DLD1 (cell line): ENCODE measurements at regions not wholly inside any gene's neighbourhood (a gene's known extent, or its start where the extent isn't known, plus 50 kb on each side); places are given as distances from the start of the nearest gene placed in this dataset.

Source experiments
- in situ Hi-C: cut with HindIII; loops from 2 replicates; pipeline ENCODE4 v1.10.0; 2017; ENCODE audit warnings: low sequenced_read_pairs

DNA sequence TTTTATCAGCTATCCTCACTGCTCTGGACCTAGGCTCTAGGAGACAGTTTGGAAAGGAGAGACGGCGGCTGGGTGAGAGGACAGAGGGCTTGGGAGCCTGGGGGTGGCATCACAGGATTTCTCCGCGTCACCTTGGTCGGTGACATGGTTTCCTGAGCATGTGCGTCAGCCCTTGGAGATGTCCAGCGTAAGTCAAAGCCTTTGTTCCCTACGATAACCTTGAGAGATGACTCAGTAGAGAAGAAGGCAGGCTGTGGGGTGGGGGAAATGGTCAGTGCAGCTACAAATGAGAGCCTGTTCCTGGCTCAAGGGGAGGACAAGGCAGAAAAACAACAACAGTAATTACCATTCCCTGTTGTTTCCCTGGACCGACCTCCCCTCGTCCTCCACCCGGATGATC, 90.2 kb upstream of the TBX3 start:
- in situ Hi-C loops: no loop called here

DNA sequence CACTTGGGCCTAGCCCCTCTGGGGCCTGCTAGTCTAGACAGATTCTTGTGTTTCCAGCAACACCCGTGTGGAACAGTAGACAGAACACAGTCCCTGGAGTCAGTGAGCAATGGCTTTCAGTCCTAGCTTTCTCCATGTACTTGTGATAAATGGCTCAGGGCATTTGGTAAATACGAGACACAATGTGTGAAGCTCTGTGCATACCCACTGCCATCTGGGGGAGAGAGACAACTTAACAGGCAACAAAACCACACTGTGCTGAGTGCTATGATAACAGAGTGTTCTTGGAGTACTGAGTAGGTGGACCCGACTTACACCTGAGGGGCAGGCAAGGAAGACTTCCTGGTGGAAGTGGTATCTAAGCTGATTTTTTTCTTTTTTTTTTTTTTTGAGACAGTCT, 86.3 kb upstream of the TBX3 start:
- in situ Hi-C loops: no loop called here

- in situ Hi-C loops: no loop called here
Observed at GRCh38 chr12:114769634-114770033, 85.7 kb upstream of the TBX3 start.

DNA sequence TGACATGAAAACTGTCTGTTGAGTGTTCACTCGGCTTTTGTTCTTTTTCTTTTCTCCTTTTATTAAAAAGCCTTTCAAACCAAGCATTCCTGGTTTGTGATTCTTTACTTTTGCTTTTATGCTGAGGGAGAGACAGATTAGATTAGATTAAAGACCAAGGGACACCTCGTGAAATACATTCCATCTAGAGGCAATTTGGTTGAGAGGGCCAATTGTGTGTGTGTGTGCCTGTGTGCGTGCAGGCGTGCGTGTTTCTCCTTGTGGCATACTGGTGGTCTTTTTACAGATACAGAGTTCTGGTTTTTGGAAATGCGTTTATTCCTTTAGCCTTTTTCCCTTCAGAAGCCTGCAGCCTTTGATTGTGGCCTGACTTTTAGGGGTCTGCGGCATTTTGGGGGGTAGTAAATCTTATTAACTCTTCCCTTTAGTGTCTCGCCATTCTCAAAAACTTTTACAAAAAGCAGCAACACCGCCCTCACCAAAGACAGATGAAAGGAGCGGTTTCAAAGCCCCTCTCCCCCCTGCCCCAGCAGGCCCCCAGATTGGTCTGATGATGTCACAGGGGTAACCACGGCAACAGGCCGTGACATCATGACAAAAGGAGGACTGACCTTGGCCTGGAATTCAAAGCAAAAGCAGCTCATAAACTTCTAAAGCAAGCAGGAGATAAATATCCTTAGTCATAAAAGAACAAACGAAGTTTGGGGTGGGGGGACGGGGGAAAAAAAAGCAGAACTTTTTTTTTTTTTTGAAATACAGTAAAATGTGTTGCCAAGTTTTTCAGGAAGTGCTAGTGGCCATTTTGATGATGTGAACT, 84.1 kb upstream of the TBX3 start:
- in situ Hi-C loops: no loop called here

GRCh38 chr12:114767084-114767760, 83.2 kb upstream of the TBX3 start:
- in situ Hi-C loops: no loop called here

DNA sequence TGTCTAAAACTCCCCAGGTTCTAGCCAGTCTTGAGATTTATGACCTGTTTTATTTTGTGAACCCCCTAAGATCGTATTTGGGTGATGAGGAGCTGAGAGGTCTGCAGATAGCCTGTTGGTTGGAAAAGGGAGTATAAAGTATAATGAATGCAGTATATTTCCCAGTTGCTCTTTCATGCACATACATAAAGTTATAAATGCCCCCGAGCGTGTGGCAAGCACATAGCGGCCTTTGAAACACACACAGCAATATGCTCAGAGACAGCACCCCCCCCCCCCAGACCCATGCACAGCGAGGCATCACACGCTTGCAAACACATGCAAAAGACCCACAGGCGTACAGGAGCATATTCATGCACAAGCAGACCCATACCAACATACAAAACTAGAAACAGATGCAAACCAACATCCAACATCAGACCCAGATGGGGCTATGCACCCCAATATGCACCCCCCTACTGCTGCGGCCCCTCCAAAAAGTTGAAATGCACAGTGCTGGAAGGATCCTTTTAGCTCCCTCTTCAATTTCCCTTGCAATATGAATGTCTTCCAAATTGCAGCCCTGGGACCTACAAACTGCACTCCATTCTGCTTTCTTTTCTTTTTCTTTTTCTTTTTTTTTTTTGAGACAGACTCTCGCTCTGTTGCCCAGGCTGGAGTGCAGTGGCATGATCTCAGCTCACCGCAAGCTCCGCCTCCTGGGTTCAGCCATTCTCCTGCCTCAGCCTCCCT, 82.2 kb upstream of the TBX3 start:
- in situ Hi-C loops: no loop called here

GRCh38 chr12:114764510-114764909, 80.5 kb upstream of the TBX3 start:
- in situ Hi-C loops: no loop called here

- in situ Hi-C loops: no loop called here
Observed at GRCh38 chr12:114762490-114763110, 78.6 kb upstream of the TBX3 start.

GRCh38 chr12:114760151-114760877, 76.3 kb upstream of the TBX3 start:
- in situ Hi-C loops: no loop called here

DNA sequence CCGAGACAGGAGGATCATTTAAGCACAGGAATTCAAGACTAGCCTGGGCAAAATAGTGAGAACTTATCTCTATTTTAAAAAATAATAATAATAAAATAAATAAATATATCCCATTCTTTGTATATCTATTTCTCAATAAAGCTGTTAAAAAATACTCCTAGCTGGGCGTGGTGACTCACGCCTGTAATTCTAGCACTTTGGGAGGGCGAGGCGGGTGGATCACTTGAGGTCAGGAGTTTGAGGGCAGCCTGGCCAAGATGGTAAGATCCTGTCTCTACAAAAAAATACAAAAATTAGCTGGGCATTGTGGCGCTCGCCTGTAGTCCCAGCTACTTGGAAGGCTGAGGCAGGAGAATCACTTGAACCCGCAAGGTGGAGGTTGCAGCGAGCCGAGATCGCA, 75.7 kb upstream of the TBX3 start:
- in situ Hi-C loops: no loop called here

DNA sequence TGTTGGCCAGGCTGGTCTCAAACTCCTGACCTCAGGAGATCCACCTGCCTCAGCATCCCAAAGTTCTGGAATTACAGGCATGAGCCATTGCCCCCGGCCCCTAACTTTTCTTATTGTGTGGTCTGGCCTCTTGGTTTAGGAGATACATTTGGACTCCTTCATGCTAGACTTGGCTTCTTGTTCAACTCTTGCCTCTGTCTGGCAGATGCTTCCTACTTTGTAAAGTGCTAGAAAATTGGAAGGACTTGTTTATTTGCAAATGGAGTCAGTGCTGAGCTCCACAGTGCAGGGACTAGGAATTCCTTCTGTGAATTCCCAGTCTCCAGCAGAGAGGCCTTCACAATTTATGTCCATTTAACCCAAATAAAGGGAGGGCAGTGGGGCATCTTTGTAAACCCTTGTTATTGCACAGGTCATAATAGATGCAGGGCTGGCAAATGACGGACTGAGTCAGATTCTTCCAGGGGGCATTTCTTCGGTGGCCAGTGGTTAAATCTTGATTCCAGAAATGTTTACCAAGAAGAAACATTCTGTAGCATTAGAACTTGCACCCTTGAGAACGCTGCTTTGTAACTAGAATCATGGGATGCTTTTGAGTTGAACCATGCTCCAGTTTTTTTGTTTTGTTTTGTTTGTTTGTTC, 73.8 kb upstream of the TBX3 start:
- in situ Hi-C loops: no loop called here

DNA sequence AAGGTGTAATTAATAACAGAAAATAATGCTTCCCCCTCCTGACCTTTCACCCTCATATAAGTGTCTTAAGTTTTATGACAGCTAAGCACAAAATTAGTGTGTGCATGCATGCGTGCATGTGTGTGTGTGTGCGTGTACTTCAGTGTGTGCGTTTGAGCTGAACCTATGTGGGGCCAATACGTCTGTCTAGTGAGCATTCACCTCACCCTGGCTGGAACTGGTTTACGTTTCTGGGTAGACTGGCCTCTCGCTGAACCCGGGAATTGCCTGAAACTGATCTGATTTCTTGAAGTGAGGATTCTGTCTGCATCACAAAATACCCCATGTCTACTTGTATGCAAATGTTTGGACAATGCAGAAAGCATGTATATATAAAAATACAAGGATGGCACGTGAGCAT, 68.2 kb upstream of the TBX3 start:
- in situ Hi-C loops: no loop called here

DNA sequence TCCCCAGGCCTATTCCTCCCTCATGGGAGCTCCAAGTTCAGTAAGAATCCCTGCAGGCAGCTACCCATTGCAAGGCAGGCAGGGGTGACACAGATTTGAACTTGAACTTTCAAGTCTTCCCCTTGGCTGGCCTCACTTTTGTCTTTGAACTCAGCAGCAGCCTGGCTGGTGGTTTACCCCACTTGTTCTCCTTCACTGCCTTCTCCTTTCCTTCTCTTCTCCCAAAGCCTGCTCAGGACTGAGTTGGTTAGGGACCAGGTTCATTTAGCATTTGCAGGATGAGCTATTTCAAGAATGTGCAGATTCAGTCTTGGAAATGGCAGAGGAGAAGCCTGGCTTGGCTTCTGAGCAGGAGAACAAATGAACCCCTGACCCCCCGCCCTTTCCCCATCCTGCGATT, 67.7 kb upstream of the TBX3 start:
- in situ Hi-C loops: no loop called here

DNA sequence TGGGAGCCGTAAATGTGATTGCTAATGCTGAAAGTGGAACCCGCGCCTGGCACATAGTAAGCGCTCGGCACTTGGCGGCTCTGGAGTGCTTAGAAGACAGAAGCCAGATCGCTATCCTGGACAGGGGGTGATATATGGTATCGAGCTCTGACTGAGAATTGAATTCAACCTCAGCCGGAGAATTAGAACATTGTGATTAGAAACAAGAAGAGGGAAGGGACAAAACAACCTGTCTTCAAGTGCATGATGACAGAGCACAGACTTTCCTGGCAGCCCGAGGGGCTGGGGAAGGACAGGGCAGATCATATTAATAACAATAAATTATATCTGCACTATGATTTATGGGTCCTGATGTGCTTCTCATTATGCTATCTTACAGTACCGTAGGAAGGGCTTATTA, 66.9 kb upstream of the TBX3 start:
- in situ Hi-C loops: no loop called here

DNA sequence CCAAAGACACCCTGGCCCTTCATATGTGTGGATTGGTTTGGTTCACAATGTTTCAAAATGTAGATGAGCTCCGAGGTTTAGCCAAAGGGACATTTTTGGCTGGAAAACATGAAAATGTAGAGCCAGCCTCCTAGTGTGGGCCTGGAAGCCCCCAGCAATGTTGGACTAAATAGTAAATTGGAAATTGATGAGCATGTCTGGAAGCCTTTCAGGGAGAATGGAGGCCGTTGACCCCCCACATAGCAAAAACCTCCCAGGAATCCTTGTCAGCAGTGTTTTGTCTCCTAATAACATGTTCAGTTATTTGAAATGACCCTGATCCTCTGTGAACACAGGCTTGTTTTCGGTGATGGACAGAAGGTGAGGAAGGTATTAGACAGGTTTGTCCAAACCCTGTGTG, 65.1 kb upstream of the TBX3 start:
- in situ Hi-C loops: loop anchor here (25.0 kb wide), 1 partner anchor 263 kb away; no protein-coding TSS in a partner anchor

DNA sequence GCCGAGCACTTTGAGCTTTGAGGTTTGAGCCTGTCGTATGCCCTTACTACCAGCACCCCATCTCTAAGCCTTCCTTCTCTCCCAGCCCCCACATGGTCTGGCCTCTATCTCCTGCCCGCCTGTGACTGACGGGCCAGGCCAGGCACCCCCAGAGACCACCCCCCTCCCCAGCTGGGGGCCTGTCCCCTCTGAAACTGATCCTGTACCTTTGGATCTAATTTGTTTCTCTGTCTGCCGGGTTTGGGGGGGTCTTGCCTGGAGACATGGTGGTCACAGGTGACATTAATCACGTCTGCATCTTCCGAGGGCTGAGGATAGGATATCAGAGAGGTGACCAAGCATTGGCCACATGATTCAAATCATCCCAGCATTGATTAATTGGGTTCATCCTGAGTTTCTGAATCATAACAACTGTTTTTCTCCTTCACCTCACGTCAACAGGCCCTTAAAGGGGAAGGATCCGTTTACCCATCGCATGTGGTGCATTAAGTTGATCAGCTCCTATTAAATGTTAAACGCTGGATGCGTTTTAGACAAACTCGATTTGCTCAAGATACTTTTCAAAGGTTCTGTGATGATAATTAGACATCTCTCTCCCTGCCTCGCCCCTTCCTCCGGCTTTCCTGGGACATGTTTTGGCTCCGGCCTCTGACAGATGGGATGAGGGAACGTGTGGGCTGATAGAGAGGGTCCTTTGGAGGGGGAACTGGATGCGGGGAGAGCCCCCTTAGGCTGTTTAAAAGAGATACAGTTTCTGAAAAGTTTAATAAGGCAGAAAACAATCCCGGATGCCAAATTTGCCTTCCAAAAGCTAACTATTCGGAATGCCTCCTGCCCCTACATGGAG, 63.3 kb upstream of the TBX3 start:
- in situ Hi-C loops: loop anchor here (25.0 kb wide), 1 partner anchor 265 kb away; no protein-coding TSS in a partner anchor

GRCh38 chr12:114746297-114747011, 62.5 kb upstream of the TBX3 start:
- in situ Hi-C loops: loop anchor here (25.0 kb wide), 1 partner anchor 266 kb away; no protein-coding TSS in a partner anchor

DNA sequence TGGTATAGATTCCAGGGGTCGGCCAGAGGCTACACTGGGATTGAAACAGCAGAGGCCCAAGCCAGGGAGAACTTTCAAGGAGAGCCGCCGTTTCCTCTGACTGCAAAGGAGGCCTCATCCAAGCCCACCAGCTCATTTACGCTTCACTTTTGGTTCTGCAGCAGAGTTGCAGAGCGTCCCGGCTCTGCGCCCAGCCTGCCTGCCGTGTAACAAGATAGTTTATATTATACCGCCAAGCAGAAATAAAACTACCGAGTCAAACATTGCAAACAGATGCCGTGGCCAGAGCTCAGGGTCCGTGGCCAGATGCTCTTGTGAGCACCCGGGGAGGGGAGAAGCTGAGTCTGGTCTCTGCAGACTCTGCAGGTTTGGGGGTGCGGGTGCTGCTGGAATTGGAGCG, 60.7 kb upstream of the TBX3 start:
- in situ Hi-C loops: loop anchor here (25.0 kb wide), 1 partner anchor 268 kb away; no protein-coding TSS in a partner anchor
